Thyroid gland (tissue), 4 donors: ENCODE measurements at regions not wholly inside any gene's neighbourhood (a gene's known extent, or its start where the extent isn't known, plus 50 kb on each side); places are given as distances from the start of the nearest gene placed in this dataset.
A peak's percentile ranks its signal among the peaks of the same experiment; 100 is the strongest.

Experiments used
- DNase-seq, 2 donors: peaks; one replicate each; pipeline ENCODE4 v3.0.0-alpha.2; 2019
- H3K27ac ChIP-seq, 3 donors: fragments of 200-600 bp; sonication (generic); 1 replicate in 2 of 3; 2 replicates in 1 of 3; pipeline ENCODE4 v1.5.1; 2016 to 2019; ENCODE audit warnings: mild to moderate bottlenecking in 1 of 3, moderate library complexity in 1 of 3
- H3K27me3 ChIP-seq: fragments of 200-600 bp; sonication (generic); one replicate; pipeline ENCODE4 v1.5.1; 2019
- H3K36me3 ChIP-seq, 2 donors: fragments of 200-600 bp; sonication (generic); one replicate each; pipeline ENCODE4 v1.5.1; 2016 to 2019
- H3K4me1 ChIP-seq, 2 donors: fragments of 200-600 bp; sonication (generic); one replicate each; pipeline ENCODE4 v1.5.1; 2017 to 2019
- H3K4me3 ChIP-seq, 3 donors: fragments of 200-600 bp; sonication (generic); replicated peaks in 1 of 3; 1 replicate in 2 of 3; 2 replicates in 1 of 3; pipeline ENCODE4 v1.5.1; 2016; ENCODE audit warnings: mild to moderate bottlenecking in 1 of 3
- H3K9me3 ChIP-seq: fragments of 200-600 bp; sonication (generic); one replicate; pipeline ENCODE4 v1.5.1; 2017
- POLR2A ChIP-seq, 2 donors: fragments of 450-650 bp; IDR thresholded peaks; one replicate each; pipeline ENCODE4 v1.6.1; 2017; ENCODE audit warnings: antibody characterized with exemption in 2 of 2, mild to moderate bottlenecking in 2 of 2, moderate library complexity in 1 of 2
- WGBS, 2 donors: methylation state at CpG; one replicate each; pipeline ENCODE4 v1.1.5; 2017; 5-methylcytosine and 5-hydroxymethylcytosine counted together
- intact Hi-C: fragments of 100-400 bp; cut with DNase I; formaldehyde crosslinking; loops from one replicate; pipeline ENCODE4 v1.15.1; 2023
- TF ChIP-seq, protein P1 (sequence below), 6 experiments: fragments of 200-600 bp in 3 of 6; fragments of 450-650 bp in 3 of 6; sonication (generic) in 3 of 6; IDR thresholded peaks; one replicate each; pipeline ENCODE4 v1.5.1; 2016 to 2019; ENCODE audit warnings: antibody characterized with exemption in 6 of 6, mild to moderate bottlenecking in 2 of 6, inconsistent platforms in 1 of 6, moderate library complexity in 1 of 6

DNA sequence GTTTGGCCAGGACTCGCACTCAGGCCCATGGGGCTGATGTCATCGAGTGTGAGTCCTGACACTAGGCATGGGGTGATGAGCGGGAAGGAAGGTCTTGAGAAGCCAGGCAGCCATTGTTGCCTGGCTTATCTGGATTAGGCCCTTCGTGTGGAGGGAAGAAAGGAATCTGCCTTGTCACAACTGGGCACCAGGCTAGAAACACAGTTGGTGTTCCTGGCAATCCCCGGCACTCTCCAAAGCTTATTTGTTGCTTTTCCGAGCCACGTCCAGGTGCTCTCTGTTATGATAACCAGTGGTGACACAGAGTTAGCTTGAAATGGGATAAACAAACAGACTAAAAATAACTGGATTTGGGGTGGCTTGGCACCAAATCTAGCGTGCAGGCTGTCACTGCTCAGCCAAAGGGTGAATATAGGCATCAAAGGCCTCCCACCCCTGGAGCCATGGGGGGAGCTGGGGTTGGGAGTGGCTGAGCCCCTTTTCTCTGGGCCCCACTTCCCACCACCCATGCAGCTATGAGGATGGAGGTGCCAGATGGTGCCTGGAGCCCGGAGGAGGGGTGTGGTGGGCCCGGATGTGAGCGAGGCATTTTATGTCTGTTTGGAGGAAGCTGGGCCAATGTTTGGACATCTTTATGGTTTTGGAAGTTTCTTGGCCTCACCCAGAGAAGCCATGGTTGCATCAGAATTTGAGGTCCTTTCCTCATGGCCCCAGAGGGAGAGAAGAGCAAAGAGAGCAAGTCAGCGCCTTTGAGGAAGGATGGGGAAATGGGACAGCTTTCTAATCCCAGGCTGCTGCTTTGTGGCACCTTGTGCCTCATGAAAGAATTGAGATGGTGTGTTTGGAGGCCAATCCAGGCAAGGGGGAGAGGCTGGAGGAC, 98.0 kb upstream of the PITX1 start:
- DNase-seq: peak; percentile 84 to 91
- intact Hi-C loops: no loop called here
- Histone ChIP-seq H3K4me1 (peaks cover 28 to 54% of the 10 kb centered on the region in 2 donors), H3K9me3 (no peaks in the 10 kb centered on the region), H3K27me3 (no peaks in the 10 kb centered on the region), H3K27ac (peak overlapping the region in 2 of 3 donors; percentile 31 to 63), H3K4me3 (no peak overlapping the region), H3K36me3 (no peaks in the 10 kb centered on the region)
- WGBS, 2 donors: 65 to 70% methylated on average over 12 of the region's 12 CpGs
- no peak for TF ChIP-seq POLR2A (IDR thresholded peaks at IDR 0.05)
- TF ChIP-seq, protein P1, sequence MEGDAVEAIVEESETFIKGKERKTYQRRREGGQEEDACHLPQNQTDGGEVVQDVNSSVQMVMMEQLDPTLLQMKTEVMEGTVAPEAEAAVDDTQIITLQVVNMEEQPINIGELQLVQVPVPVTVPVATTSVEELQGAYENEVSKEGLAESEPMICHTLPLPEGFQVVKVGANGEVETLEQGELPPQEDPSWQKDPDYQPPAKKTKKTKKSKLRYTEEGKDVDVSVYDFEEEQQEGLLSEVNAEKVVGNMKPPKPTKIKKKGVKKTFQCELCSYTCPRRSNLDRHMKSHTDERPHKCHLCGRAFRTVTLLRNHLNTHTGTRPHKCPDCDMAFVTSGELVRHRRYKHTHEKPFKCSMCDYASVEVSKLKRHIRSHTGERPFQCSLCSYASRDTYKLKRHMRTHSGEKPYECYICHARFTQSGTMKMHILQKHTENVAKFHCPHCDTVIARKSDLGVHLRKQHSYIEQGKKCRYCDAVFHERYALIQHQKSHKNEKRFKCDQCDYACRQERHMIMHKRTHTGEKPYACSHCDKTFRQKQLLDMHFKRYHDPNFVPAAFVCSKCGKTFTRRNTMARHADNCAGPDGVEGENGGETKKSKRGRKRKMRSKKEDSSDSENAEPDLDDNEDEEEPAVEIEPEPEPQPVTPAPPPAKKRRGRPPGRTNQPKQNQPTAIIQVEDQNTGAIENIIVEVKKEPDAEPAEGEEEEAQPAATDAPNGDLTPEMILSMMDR (IDR thresholded peaks at IDR 0.05): no peak

DNA sequence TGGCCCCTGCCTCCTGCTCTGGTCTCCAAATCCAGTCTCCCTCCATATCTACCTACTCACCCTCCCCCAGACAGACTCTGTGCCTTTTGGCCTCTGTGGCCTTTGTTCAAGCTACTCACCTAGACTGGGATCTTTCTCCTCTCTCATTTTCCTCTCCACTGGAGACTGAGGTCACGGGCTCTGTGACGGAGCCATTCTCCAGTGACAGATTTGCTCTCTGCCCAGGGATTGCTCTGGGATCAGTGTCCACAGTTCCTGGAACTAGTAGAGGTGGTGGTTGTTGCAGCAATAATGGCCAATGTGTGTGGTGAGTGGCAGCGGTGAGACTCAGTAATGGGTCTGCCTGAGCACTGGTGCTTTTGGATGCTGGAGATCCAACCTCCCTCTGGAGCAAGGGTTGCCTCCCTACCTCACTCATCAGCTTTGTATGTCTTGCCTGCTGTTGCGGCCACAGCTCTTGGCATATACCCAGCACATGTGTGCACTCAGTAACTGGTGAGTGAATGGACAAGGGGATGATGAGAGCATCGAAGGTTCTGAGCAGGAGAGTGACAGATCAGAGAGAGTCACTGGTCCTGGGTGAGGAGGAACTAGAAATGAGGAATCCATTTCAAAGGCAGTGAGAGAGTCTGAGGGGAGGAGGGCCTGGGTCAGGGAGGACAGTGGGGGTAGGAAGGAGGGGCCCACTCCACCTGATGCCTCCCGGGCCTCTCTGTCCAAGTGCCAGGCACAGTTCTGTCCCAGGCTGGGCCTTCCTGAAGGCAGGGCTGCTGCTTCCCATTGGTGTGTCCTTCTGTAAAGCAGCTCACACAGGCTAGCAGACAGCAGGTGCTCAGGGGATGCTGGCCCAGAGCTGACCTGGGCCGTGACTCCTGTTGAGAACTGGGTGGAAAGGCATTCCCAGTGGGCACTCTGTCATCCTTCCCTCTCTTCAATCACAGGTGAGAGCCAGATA, 96.5 kb upstream of the PITX1 start:
- no peak overlapping the region for H3K4me3 ChIP-seq

DNA sequence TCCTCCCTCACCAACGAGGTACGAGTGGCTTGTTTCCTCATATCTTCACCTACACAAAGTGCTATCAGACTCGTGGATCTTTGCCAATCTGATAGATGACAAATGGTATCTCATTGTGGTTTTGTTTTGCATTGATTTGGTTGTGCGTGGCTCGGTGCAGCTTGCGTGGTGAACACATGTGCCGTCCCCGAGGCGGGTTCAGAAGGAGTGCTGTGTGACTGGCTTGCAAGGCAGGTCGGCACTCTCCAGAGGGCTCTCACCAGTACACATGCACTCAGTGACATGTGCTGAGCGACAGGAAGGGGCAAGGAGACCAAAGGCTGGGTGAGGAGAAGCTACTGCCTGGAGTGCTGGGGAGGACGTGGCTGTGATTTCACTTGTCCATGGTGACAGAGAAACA, 95.3 kb upstream of the PITX1 start:
- no peak overlapping the region for H3K4me3 ChIP-seq
- H3K27me3 ChIP-seq: no peaks in the 10 kb centered on the region
- H3K4me1 ChIP-seq: peaks cover 24 to 41% of the 10 kb centered on the region in 2 donors
- intact Hi-C loops: no loop called here
- no peaks in the 10 kb centered on the region for H3K36me3 ChIP-seq
- no peak overlapping the region for H3K27ac ChIP-seq
- no peak for DNase-seq
- 59 to 75% methylated on average over 7 to 12 of the region's 12 CpGs for WGBS, 2 donors
- no peak for TF ChIP-seq POLR2A (IDR thresholded peaks at IDR 0.05)
- TF ChIP-seq, protein P1 (IDR thresholded peaks at IDR 0.05): no peak
- no peaks in the 10 kb centered on the region for H3K9me3 ChIP-seq

More for the DNA sequence above, 96.5 kb upstream of the PITX1 start:
- intact Hi-C loops: no loop called here
- TF ChIP-seq POLR2A (IDR thresholded peaks at IDR 0.05): no peak
- Histone ChIP-seq H3K4me1 (peaks cover 29 to 53% of the 10 kb centered on the region in 2 donors), H3K27me3 (no peaks in the 10 kb centered on the region), H3K36me3 (no peaks in the 10 kb centered on the region), H3K27ac (peak overlapping the region; percentile 36 to 63 (median 50)), H3K9me3 (no peaks in the 10 kb centered on the region)
- 57 to 58% methylated on average over 7 of the region's 7 CpGs for WGBS, 2 donors
- peak; percentile 88 for DNase-seq

DNA sequence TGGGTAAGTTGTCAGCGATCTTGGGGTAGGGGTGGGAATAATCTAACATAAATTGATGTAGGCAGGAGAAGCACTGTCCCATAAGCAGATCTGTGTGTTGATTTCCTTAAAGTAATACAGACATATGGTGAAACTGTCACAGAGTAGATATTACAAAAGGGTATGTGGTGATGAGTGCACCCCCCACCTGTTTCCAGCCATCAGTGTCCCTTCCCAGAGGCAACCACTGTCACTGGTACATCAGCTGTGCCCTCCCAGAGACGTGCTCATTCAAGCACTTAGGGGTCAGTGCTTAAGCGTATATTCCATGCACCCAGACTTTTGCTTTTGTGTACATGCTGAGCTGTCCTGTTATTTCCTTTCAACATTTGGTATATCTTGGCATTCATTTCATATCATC, 94.3 kb upstream of the PITX1 start:
- WGBS, 2 donors: 88% methylated on average over 3 of the region's 3 CpGs
- no peak overlapping the region for H3K27ac ChIP-seq
- H3K36me3 ChIP-seq: no peaks in the 10 kb centered on the region
- no peak overlapping the region for H3K4me3 ChIP-seq
- H3K9me3 ChIP-seq: no peaks in the 10 kb centered on the region
- intact Hi-C loops: no loop called here
- peaks cover 24 to 41% of the 10 kb centered on the region in 2 donors for H3K4me1 ChIP-seq
- TF ChIP-seq, protein P1 (IDR thresholded peaks at IDR 0.05): no peak
- H3K27me3 ChIP-seq: no peaks in the 10 kb centered on the region
- no peak for DNase-seq

DNA sequence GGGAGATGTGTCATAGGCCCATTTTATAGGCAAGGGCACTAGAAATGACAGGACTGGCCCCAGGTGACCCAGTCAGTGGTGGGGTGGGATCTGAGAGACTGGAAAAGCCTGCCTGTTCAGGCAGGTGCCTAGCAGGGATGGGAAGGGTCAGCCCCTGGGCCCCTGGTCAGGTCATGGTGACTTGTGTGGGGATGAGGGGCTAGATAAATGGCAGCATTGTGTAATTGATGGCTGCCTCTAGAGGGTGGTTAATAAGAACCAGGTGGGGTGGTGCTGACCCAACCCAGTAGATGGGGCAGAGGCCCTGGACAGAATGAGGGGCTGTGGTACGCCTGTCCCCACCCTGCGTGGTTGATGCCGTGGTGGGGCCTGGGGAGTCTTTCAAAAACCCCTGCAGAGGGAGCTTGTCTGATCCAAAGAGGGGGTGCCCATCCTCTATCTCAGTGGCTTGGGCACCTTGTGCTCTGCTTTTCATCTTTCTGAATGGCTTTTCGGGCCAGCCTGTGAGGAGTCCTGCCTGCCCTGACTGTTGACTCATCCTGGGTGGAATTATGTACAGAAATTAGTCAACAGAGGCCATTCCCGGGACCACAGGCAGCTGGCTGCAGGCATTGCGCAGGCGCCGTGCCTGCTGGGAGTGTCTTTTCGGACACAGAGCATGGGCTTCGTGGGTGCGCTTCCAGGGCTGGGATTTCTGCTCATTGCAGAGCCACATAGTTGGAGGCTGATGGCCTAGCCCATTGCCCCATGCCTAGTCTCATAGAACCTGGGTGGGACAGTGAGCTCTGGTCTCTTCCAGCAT, 93.6 kb upstream of the PITX1 start:
- no peak for DNase-seq
- H3K36me3 ChIP-seq: no peaks in the 10 kb centered on the region
- H3K4me1 ChIP-seq: peaks cover 24 to 41% of the 10 kb centered on the region in 2 donors
- intact Hi-C loops: no loop called here
- WGBS, 2 donors: 90 to 97% methylated on average over 10 of the region's 11 CpGs
- H3K9me3 ChIP-seq: no peaks in the 10 kb centered on the region
- no peak overlapping the region for H3K4me3 ChIP-seq
- H3K27ac ChIP-seq: no peak overlapping the region
- no peaks in the 10 kb centered on the region for H3K27me3 ChIP-seq
- TF ChIP-seq, protein P1 (IDR thresholded peaks at IDR 0.05): no peak
- TF ChIP-seq POLR2A (IDR thresholded peaks at IDR 0.05): no peak
